ENCODE measurements at regions not wholly inside any gene's neighbourhood (a gene's known extent, or its start where the extent isn't known, plus 50 kb on each side); places are given as distances from the start of the nearest gene placed in this dataset.
"Not testable (repeated sequence)": the region's sequence is repeated elsewhere in the genome, so short reads cannot be mapped to it uniquely, and the experiment has no call there.

DNA sequence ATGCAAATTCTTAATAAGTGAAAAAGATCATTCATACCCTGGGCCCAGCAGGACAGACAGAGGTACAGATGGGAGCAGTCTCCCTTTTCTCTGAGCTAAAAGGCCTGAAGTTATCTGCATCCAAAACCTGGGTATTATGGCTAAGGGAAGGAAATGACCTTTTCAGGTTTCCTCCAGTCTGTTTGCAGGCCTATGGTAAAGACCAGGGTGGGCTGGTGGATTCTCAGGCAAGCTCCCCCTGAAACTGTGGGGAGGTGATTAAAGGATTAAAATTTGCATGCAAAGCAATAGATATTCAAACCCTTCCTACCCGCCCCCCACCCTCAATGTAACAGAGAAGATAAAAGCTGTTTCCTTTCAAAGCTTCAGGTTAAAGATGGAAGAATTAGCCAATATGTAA lies 471.8 kb upstream of the RUNX1 start:
- H3K27ac Mint-ChIP-seq = no peak overlapping the region
- H3K27me3 Mint-ChIP-seq = no peaks in the 10 kb centered on the region
- H3K36me3 Mint-ChIP-seq (ENCODE audit: low read depth) = no peaks in the 10 kb centered on the region
- no peaks in the 10 kb centered on the region for H3K9me3 Mint-ChIP-seq
- peaks cover 14% of the 10 kb centered on the region for H3K4me1 Mint-ChIP-seq (ENCODE audit: low read depth)
- no peak for ATAC-seq
- DNase-seq = no peak
- intact Hi-C loops (cut with micrococcal nuclease) = no loop called here
- CTCF ChIA-PET = no interaction called here
- no peak for TF ChIP-seq CTCF (IDR thresholded peaks at IDR 0.05)
- H3K4me3 Mint-ChIP-seq = no peak overlapping the region
- POLR2A ChIA-PET = interaction anchor here (0.9 kb wide), 1 partner anchor 48 kb away, joined by 3 read pairs; no protein-coding TSS in a partner anchor

DNA sequence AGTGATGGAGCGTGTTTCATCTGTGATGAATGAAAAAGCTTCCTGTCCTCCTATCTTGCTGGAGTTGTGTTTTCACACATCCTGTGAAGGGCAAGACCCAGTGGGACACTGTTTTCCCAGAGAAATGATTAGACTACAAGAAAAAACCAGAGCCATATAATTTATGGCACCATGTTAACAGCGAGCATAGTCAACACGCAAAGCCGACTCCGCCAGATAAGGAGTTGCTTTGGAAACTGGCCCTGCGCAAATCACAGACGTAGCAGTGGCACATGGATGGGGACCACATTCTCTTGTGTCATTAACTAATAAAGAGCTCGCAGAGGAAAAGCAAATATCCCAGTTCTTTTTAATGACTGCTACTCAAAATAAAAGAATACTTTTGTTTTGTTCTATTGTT lies 471.2 kb upstream of the RUNX1 start:
- ChIA-PET CTCF (no interaction called here), POLR2A (interaction anchor here (0.9 kb wide), 1 partner anchor 47 kb away, joined by 3 read pairs; no protein-coding TSS in a partner anchor)
- Mint-ChIP-seq H3K36me3 (ENCODE audit: low read depth) (no peaks in the 10 kb centered on the region), H3K4me1 (ENCODE audit: low read depth) (peaks cover 8% of the 10 kb centered on the region), H3K27ac (no peak overlapping the region), H3K9me3 (no peaks in the 10 kb centered on the region), H3K27me3 (no peaks in the 10 kb centered on the region), H3K4me3 (no peak overlapping the region)
- TF ChIP-seq CTCF (IDR thresholded peaks at IDR 0.05) = no peak
- DNase-seq (no peak), ATAC-seq (no peak)
- intact Hi-C loops (cut with micrococcal nuclease) = no loop called here

DNA sequence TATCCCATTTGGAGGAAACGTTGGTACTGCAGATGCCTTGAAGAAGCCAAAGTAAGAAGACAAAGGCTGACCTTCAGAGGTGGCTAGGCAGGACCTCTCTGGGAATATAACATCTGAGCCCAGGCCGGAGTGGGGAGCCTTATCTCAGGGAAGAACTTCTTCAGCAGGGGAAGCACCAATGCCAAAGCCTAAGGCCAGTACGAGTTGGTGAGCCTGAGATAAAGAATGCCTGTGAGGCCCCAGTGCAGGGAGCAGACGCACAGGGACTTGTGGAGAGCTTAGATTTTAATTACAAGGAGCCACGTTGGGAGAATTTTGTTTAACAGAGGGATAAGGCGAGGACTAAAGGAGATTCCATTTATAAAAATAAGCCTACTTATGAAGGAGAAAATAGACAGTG lies 468.8 kb upstream of the RUNX1 start:
- no peak for DNase-seq
- ChIA-PET POLR2A (no interaction called here), CTCF (no interaction called here)
- Mint-ChIP-seq H3K9me3 (no peaks in the 10 kb centered on the region), H3K4me1 (ENCODE audit: low read depth) (peaks cover 2% of the 10 kb centered on the region), H3K27me3 (no peaks in the 10 kb centered on the region), H3K36me3 (ENCODE audit: low read depth) (no peaks in the 10 kb centered on the region), H3K27ac (no peak overlapping the region), H3K4me3 (no peak overlapping the region)
- intact Hi-C loops (cut with micrococcal nuclease) = no loop called here
- TF ChIP-seq CTCF (IDR thresholded peaks at IDR 0.05) = no peak
- ATAC-seq = no peak

- H3K36me3 Mint-ChIP-seq (ENCODE audit: low read depth); H3K4me3 Mint-ChIP-seq; POLR2A ChIA-PET; intact Hi-C loops (cut with micrococcal nuclease); H3K27me3 Mint-ChIP-seq; H3K27ac Mint-ChIP-seq; CTCF ChIA-PET; ATAC-seq; DNase-seq; H3K9me3 Mint-ChIP-seq; H3K4me1 Mint-ChIP-seq (ENCODE audit: low read depth): not testable (repeated sequence)
Measured at GRCh38 chr21:35516292-35516691, 467.2 kb upstream of the RUNX1 start.

- intact Hi-C loops (cut with micrococcal nuclease) = no loop called here
- POLR2A ChIA-PET = no interaction called here
Measured at GRCh38 chr21:35512346-35512745, 463.2 kb upstream of the RUNX1 start.

More at GRCh38 chr21:35512346-35512745, 463.2 kb upstream of the RUNX1 start:
- ATAC-seq (no peak), DNase-seq (no peak)
- Mint-ChIP-seq H3K4me1 (ENCODE audit: low read depth) (peaks cover 22% of the 10 kb centered on the region), H3K27me3 (no peaks in the 10 kb centered on the region), H3K36me3 (ENCODE audit: low read depth) (no peaks in the 10 kb centered on the region), H3K9me3 (no peaks in the 10 kb centered on the region), H3K4me3 (no peak overlapping the region), H3K27ac (no peak overlapping the region)
- TF ChIP-seq CTCF (IDR thresholded peaks at IDR 0.05) = no peak
- CTCF ChIA-PET = no interaction called here

Data from activated CD8-positive, alpha-beta T cell treated with anti-CD3 and anti-CD28 coated beads for 36 hours (primary cell).